NCI-H774 (cell line): ENCODE measurements at regions not wholly inside any gene's neighbourhood (a gene's known extent, or its start where the extent isn't known, plus 50 kb on each side); places are given as distances from the start of the nearest gene placed in this dataset.
"Not testable (repeated sequence)": the region's sequence is repeated elsewhere in the genome, so short reads cannot be mapped to it uniquely, and the experiment has no call there.

Experiments
- DNase-seq: peaks from one replicate; lab custom pipeline; 2025; lab: John Stamatoyannopoulos, UW

DNA sequence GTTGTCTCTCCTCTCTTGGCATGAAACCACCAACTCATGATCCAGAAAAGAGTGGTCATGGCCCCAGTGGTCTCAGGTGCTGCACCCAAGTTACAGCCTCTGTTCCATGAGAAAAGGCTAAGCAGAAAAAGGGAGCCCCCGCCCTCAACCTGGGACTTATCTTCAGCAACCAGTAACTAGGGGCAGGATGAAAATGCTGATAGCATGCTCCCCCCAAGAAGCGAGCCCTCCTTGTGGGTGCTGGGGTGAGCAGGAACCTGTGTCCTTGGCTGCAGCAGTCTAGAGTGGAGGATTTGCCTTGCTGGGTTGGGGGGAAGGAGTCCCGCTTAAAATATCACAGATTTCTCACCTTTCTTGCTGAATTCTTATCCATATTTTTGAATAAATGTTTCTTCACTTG lies 490.0 kb downstream of the SUCLG1 start:
- no peak for DNase-seq

DNA sequence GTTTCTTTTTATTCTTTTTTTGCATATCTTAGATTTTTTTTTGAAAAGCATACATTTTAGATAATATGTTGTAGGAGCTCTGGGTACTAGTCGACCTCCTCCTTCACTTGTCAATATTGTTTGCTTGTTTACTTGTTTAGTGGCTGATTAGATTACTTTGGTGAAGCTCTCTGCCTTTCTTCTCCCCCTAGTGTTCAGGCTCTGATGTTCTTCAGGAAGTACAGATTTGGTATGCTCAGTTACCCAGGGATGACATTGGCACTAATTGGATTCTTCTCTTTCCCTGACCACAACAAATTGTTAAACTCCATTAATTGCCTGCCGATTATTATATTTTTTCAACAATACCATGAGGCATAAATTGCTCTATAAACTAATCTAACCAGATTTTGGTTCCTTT lies 491.2 kb downstream of the SUCLG1 start:
- DNase-seq, result no peak

DNA sequence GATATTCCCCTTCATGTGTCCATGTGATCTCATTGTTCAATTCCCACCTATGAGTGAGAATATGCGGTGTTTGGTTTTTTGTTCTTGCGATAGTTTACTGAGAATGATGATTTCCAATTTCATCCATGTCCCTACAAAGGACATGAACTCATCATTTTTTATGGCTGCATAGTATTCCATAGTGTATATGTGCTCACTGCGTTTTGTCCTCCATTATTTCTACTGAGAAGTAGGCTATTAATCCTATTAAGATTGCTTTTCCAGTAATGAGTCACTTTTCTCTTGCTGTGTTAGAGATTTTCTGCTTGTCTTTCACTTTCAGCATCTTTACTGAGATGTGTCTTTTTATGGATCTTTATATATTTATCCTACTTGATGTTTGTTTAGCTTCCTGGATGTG lies 492.1 kb downstream of the SUCLG1 start:
- not testable (repeated sequence) for DNase-seq

DNA sequence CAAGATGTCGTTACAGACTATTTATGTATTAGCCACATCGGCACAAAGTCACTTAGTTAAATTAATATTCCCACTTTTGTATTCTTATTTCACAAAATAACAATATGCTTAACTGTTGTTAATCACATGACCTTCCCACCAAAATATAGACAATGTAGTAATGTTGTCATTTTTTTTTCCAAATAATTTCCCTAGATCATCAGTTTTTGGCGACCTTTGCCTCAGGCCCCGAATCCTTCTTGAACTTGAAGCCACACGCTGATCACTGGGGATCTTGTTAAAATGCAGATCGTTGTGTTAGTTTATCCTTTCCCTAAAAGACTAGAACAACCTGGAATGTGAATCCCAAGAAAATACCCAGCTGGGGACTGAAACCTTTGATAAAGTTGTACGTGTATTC lies 497.6 kb downstream of the SUCLG1 start:
- DNase-seq, result no peak

DNA sequence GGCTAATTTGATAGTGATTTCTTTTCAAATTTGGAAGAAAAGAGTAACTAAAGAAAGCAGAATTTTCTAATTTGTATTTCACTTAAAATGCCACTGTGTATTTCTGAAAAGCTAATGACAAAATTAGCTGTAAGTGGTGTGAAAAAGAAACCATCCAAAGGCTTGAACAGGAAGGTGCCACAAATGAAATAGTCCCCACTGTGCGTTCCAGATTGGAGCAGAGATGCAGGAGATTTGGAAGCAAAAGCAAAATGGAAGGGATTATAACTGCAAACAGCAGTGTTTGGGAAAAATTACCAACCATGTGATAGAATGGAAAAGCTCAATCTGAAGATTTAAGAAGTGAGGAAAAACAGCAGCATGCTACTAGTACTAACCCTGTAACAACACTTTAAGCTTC lies 498.7 kb downstream of the SUCLG1 start:
- no peak for DNase-seq

DNA sequence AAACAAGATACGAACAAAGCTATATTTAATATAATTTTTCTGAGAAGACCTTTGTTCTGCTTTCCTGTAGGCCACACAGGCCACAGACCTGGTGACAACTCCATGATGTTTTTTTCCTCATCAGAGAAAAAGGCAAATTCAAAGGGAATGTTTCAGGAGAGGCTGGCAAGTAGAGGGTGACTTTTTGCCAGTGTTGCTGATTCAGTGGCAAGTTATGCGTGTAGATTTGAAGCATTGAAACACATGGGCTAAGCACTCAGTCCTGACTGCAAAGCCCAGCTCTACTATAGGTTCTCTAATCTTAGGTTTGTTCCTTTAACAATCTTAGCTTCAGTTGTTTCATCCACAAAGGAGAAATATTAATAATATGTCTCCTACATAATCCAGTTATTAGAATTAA lies 499.8 kb downstream of the SUCLG1 start:
- no peak for DNase-seq

DNA sequence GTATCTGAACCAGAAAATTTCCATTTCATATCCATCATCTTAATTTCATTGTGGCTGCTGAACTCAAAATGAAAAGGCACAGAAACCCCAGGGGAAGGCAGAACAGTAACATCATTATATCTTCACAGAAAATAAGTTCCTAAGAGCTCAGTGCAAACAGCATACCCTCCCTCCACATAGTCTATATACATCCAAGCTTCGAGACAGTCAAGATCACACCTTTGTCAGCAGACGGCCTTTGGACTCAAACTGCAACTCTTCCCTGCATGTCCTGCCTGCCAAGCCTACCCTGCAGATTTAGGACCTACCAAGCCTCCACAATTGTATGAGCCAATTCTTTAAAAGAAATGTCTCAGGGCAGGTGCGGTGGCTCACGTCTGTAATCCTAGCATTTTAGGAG lies 502.1 kb downstream of the SUCLG1 start:
- DNase-seq, result no peak

DNA sequence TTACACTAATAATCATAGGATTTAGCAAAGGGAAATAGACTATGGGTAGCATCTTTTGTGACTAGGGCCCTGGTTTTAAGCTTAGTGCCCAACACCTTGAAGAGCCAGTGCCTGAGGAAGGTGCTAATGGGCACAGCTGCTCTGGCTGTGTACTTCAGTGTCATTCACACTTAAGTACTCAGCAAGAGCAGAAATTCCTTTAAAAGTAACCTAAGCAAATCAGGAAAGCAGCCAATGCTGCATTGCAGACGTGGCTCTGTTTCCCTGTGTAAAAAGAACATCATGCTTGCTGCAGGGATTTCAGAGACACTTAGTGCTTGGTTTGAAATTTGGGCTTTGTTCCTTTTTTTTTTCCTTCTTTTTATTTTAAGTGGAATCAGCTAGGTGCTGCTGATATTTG lies 505.4 kb downstream of the SUCLG1 start:
- DNase-seq, result no peak

DNA sequence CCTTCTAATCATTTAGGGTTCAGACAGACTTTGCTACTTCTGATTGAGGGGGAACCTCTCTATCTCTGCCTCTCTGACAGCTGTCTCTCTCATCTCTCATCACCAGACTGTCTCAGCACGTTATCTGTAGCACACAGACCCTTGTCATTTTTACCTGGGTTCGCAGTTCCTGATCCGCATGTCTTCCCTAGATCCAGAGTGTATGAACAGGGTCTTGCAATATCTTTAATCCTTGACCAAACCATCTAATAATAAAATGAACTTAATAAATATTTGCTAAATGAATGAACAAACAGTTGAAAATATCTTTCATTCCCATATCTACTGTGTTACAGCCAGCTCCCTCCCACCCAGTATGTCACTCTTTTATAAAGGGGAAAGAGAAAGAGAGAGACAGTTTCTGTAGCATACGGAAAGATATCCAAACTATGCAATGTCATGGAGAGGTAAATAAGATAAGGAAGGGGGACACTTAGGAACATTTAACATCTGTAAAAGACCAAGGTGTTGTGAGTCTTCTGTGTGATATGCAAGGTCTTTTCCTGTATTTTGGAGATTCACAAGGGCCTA lies 507.6 kb downstream of the SUCLG1 start:
- DNase-seq, result no peak

DNA sequence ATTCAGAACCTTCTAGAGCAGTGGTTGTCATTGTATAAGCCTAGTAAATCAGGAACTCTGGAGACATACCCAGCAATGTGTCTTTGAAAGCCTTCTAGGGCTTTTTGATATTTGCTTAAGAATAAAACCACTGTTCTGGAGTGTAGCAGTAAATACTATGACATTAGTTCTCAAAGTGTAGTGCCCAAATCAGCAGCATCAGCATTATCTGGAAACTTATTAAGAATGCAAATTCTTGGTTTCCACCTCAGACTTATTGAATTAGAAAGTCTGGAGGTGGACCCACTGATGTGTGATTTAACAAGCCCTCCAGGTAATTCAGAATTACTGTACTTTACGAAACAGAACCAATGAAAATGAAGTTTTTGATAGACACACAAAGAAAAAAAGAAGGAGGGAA lies 509.7 kb downstream of the SUCLG1 start:
- DNase-seq, result no peak

DNA sequence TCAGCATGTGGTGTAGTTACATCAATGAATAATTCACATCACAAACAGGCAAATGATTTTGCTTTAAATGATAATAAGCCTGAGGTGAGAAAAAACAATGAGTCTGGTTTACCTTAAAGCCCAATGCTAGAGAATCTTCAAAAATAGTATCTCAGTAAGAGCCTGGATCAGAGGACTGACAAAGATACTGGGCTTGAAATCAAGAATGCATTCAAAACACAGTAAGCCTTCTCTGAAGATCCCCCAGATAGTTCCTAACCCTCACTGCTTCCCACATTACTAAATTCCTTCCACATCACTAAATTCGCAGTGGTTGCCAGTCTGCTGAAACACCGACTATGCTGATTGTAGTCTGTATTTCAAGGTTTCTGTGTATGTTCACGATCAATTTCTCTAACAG lies 514.9 kb downstream of the SUCLG1 start:
- no peak for DNase-seq

DNA sequence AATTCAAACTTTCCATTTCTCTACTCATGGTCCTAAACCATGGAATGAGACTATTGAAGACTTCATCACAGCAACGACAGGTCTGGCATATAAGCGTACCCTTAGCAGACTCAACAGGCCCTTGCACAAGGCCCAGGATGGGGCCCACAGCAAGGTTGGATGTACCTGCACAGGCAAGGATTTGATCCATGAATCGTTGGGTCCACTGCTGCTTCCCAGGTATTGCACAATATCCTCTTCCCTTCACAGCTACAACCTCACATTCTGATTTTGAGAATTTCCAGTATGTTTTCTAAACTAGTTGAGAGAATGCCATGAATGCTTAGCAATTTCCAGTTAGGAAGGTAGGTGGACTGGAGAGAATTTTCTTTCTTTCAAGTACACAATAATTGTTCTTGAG lies 515.8 kb downstream of the SUCLG1 start:
- DNase-seq, result no peak

DNA sequence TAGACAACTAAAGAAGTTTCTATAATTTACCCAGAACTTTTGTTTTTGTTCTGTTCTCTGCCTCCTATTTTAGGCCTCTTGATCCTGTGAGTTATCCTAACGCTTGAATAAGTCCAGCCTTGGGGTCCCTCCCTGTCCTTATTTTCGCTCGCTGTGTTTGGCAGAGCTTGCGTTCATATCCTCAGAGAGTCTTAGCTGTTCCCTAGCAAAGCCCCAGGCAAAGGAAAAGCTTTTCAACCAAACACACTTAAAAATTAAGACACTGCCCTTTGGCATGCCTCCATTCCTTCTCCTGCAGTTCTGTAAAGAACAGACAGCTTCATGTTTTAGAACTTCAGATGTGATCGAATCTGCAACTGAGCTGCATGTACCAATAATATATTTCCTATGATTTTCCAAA lies 517.2 kb downstream of the SUCLG1 start:
- DNase-seq, result no peak

DNA sequence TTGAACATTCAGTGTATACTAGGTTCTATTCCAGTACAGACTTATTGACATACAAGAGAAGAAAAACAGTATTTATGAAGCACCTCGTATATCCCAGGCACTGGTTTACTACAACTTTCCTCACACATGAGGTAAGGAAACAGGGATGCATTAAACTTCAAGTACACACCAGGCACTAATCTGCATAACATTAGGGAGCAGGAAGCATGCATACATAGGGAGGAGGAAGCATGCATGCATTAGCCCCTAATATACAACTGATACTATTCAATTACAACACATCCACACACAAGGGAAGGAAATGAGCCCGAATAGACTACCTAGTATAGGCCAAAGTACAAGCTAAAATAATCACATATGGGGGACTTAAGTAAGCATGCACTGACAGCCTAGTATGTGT lies 525.3 kb downstream of the SUCLG1 start:
- no peak for DNase-seq

DNA sequence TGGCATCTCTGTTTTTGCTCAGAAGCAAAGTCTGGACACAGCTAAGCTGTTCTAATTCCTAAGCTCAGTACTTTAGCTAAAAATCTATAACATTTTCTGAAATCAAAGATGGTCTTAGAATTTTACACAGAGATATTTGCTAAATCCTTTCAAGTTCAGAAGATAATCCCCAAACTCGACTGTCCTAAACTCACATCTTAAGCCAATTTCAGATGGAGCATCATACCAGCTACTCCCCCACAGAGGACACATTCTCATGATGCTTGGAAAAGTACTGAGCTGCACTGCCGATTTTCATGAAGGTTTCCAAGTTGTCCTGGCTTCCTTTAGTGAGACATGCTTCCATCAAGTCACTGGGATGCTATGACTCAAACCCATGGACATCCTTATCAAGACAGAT lies 535.5 kb downstream of the SUCLG1 start:
- DNase-seq, result no peak

DNA sequence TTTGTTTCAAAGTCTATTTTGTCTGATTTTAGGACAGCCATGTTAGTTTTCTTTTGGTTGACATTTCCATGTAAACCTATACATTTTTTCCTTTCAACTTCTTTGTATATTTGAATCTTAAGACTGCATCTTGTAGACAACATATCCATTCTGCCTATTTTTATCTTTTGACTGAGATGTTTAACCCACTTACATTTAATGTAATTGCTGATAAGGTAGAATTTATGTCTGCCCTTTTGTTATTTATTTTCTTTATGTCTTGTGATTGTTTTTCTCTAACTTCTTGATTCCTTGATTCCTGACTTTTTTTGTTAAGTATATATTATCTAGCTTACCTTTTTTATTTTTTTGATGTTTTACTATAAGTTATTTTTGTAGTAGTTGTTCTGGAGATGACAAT lies 542.5 kb downstream of the SUCLG1 start:
- no peak for DNase-seq

DNA sequence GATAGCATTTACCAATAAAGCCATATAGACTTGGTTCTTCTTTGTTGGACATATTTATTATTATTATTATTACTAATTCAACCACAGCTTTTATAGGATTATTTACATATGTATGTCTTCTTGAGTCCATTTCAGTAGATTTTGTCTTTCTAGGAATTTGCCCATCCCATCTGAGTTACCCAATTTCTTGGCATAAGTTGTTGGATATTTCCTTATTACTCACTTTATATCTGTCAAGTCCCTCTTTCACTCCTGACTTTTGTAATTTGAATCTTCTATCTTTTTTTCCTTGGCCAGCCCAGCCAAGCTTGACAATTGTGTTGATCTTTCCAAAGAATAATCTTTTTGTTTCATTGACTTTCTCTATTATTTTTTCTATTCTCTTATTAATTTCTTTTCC lies 543.7 kb downstream of the SUCLG1 start:
- DNase-seq, result no peak

DNA sequence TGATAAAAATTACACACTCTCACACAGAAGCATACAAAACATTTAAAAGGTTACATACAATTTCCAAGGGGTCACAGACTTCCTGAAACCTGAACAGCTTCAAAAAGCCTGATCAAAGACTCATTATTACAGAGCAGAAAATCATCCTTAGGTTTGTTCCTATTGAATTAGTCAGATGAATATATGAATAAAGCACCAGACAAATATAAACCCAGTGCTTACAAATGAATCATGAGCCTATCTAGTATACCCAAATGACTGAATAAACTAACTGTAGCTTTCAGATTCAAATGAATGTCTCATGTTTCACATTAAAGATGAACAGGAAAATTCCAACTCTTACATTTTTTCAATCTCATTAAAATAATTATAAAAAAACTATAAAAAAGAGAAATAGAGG lies 550.3 kb downstream of the SUCLG1 start:
- no peak for DNase-seq

DNA sequence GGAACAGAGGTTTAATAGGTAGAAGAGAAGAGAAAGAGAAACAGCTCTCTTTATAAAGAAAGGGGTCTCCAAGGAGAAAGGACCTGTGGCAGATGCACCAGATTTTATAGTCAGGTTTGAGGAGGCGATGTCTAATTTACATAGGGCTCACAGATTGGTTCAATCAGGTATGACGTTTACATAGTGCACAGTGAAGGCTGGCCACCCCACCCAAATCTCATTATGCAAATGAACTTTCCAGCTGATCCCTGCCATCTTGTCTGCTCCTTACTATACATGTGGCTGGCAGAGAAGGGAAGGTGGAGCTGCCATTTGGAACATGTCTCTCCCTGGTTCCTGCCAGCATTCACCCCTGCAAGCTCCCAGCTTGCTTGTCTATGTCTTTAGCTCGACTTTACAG lies 557.8 kb downstream of the SUCLG1 start:
- DNase-seq, result no peak

DNA sequence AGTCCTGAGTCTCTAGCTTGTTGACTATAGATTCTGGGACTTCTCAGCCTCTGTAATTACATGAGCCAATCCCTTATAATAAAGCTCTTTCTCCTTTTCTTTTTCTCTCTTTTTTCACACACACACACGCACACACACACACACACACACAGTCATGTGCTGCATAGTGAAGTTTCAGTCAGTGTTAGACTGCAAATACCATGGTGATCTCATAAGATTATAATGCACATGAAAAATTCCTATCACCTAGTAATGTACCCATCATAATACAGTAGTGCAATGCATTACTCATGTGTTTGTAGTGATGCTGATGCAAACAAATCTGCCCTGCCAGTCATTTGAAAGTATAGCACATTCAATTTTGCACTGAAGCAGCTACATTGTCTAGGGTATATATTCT lies 558.2 kb downstream of the SUCLG1 start:
- DNase-seq, result no peak

DNA sequence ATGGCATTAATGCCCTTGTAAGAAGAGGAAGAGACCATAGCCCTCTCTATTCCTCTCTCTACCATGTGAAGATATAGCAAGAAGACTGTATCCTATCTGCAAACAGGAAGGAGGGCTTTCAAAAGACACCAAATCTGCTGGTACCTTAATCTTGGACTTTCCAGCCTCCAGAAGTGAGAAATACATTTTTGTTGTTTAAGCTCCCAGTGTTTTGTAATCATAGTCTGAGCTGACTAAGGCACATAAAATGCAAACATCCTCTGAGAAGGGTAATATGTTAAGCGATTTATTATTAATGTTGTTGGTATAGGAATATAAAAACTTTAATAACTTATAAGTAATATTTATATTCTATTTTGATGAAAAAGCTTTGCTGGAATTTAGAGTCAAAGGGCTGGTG lies 559.8 kb downstream of the SUCLG1 start:
- no peak for DNase-seq

DNA sequence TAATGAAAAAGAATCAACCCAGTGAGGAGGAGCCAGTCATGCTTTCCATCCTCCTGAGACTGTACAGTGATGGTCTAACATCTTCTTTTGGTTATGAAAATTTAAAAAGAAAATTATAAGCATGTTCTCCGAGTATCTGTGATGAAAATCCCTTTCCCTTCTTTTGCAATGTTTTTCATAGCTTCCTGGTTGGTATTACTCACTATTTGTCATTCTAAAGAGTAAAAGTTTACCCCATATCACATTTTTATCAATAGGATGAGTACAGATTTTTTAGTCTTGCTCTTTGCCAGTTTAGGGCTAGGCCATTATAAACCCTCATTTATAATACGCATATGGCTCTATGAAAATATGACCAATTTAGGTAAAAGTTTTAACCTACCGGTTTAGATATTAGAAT lies 564.1 kb downstream of the SUCLG1 start:
- DNase-seq, result no peak

DNA sequence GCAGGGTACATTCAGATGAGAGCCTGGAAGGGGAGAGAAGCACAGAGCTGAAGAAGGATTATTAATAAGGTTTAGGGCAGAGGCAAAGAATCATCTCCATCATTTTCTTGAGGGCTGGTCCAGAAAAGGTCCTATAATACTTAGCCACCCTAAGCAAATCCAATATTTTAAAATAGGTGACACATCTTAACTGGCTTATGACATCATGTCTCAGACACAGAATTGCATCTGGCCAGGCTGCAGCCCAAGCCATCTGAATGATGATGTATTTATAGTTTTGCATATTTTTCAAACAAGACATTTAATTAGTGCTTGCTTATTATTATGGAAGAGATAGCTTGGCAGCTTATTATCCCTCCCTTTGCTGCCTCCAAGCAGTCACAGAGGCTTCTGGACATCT lies 571.3 kb downstream of the SUCLG1 start:
- no peak for DNase-seq

DNA sequence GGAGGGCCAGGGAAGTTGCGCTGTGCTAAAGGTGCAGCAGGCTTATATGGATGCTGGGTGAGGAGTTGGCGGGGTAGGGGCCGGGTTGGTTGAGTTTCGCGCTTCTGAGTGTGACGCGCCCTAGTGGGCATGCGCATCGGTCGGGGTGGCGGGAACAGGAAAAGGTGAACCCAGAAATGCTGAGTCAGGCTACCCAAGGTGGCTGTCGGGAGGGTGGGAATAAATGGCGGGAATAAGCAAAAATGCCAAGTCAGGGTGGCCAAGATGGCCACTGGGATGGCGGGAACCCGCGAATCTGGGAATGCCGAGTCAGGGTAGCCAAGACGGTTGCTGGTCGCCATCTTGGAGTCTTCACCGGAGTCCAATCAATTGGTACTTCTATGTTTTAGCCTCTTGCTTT lies 580.0 kb downstream of the SUCLG1 start:
- DNase-seq, result no peak

DNA sequence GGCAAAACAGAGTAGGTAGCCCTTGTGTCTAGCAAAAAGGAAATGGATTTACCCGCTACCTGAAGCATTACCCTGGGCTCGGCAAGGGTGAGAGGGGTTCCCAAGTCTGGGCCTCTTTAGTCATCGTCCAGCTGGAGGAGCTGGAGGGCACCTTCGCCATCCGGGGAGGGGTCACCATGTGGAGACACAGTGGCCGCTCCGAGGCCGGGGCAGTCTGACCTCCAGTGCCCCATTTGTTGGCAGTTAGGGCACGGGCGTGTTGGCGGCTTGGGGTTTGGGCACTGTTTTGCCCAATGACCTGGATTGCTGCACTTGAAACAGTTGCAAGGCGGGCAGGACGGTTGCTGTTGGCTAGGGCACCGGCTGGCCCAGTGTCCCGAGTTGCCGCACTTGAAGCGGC lies 581.8 kb downstream of the SUCLG1 start:
- not testable (repeated sequence) for DNase-seq
